ENCODE measurements at regions not wholly inside any gene's neighbourhood (a gene's known extent, or its start where the extent isn't known, plus 50 kb on each side); places are given as distances from the start of the nearest gene placed in this dataset.
"Not testable (repeated sequence)": the region's sequence is repeated elsewhere in the genome, so short reads cannot be mapped to it uniquely, and the experiment has no call there.

DNA sequence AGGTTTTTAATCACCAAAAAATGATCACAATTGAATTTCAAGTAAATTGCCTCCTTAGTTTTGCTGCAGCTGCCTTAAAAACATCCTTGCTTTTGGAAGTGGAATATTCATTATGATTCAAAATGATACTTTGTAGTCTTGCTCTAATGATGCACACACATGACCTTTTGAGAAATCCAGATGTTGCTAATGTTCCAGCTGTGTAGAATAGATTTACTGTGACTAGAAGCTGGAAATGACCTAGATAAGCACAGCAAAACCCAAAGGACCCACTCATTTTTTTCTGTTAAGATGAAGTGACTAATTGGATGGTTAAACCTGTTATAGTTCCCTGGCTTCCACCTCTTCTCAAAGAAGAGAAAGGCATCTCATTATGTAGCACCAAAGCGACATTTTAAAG is 64.6 kb upstream of the RALGPS2 start:
- no peaks in the 10 kb centered on the region for H3K36me3 ChIP-seq
- ATAC-seq = no peak
- TF ChIP-seq, protein P1, sequence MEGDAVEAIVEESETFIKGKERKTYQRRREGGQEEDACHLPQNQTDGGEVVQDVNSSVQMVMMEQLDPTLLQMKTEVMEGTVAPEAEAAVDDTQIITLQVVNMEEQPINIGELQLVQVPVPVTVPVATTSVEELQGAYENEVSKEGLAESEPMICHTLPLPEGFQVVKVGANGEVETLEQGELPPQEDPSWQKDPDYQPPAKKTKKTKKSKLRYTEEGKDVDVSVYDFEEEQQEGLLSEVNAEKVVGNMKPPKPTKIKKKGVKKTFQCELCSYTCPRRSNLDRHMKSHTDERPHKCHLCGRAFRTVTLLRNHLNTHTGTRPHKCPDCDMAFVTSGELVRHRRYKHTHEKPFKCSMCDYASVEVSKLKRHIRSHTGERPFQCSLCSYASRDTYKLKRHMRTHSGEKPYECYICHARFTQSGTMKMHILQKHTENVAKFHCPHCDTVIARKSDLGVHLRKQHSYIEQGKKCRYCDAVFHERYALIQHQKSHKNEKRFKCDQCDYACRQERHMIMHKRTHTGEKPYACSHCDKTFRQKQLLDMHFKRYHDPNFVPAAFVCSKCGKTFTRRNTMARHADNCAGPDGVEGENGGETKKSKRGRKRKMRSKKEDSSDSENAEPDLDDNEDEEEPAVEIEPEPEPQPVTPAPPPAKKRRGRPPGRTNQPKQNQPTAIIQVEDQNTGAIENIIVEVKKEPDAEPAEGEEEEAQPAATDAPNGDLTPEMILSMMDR (IDR thresholded peaks at IDR 0.05 in 4 of 5, conservative IDR thresholded peaks at IDR 0.05 in 1 of 5) = no peak
- no peak for TF ChIP-seq POLR2A (IDR thresholded peaks at IDR 0.05)
- no peaks in the 10 kb centered on the region for H3K4me1 ChIP-seq
- intact Hi-C loops (cut with DNase I; ENCODE audit: low total_unique reads) (no loop called here), in situ Hi-C loops (cut with MboI; ENCODE audit: low sequenced_read_pairs in 4 of 4) (no loop called here)
- no peak for DNase-seq
- no peak overlapping the region for H3K27ac ChIP-seq
- H3K4me3 ChIP-seq = no peak overlapping the region
- no peaks in the 10 kb centered on the region for H3K27me3 ChIP-seq
- H3K9me3 ChIP-seq = no peaks in the 10 kb centered on the region

DNA sequence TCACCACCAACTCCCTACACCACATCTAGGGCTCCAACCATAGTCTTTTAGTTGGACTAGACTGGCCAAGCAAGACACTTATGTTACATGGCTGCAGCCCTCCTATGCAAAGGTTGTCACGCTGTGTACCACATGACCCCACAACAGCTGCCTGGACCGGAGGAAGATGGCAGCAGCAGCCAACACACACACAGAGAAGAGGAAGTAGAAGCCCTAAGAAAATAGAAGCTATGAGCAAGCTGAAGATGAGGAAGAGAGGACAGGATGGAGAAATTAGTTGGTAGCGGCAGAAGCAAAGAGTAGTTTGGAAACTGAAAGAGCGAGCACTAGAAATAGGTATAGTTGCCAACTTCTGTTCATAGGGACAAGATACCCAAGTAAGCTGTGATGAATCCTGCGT is 60.8 kb upstream of the RALGPS2 start:
- H3K27me3 ChIP-seq = no peaks in the 10 kb centered on the region
- no peaks in the 10 kb centered on the region for H3K9me3 ChIP-seq
- in situ Hi-C loops (cut with MboI; ENCODE audit: low sequenced_read_pairs in 4 of 4) (no loop called here), intact Hi-C loops (cut with DNase I; ENCODE audit: low total_unique reads) (no loop called here)
- H3K4me3 ChIP-seq = no peak overlapping the region
- no peak for TF ChIP-seq POLR2A (IDR thresholded peaks at IDR 0.05)
- TF ChIP-seq, protein P1 (IDR thresholded peaks at IDR 0.05 in 4 of 5, conservative IDR thresholded peaks at IDR 0.05 in 1 of 5) = no peak
- no peaks in the 10 kb centered on the region for H3K36me3 ChIP-seq
- no peak overlapping the region for H3K27ac ChIP-seq
- H3K4me1 ChIP-seq = no peaks in the 10 kb centered on the region
- ATAC-seq = no peak
- DNase-seq = no peak

DNA sequence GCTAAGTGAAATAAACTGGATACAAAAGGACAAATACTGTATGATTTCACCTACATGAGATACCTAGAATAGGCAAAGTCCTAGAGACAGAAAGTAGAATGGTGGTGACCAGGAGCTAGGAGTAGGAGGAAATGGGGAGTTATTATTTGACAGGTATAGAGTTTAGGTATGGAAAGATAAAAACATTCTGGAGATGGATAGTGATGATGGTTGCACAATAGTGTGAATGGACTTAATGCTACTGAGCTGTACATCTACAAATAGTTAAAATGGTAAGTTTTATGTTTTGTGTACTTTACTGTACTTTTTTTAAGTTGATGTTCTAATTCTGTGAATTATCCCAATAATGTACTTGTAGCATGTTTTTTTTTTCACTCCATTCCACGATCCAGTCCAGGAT is 59.5 kb upstream of the RALGPS2 start:
- Histone ChIP-seq H3K27ac (no peak overlapping the region), H3K9me3 (no peaks in the 10 kb centered on the region), H3K4me3 (no peak overlapping the region), H3K27me3 (no peaks in the 10 kb centered on the region), H3K4me1 (no peaks in the 10 kb centered on the region), H3K36me3 (no peaks in the 10 kb centered on the region)
- DNase-seq (no peak), ATAC-seq (no peak)
- in situ Hi-C loops (cut with MboI; ENCODE audit: low sequenced_read_pairs in 4 of 4) = no loop called here
- intact Hi-C loops (cut with DNase I; ENCODE audit: low total_unique reads) = no loop called here
- TF ChIP-seq, protein P1 (IDR thresholded peaks at IDR 0.05 in 4 of 5, conservative IDR thresholded peaks at IDR 0.05 in 1 of 5) = no peak
- TF ChIP-seq POLR2A (IDR thresholded peaks at IDR 0.05) = no peak

DNA sequence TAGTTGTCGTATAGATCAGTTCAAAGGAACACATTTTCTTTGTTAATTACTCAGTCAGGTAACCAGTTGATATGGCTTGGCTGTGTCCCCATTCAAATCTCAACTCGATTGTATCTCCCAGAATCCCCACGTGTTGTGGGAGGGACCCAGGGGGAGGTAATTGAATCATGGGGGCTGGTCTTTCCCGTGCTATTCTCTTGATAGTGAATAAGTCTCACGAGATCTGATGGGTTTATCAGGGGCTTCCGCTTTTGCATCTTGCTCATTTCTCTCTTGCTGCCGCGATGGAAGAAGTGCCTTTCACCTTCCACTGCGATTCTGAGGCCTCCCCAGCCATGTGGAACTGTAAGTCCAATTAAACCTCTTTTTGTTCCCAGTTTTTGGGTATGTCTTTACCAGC is 58.2 kb upstream of the RALGPS2 start:
- in situ Hi-C loops (cut with MboI; ENCODE audit: low sequenced_read_pairs in 4 of 4); H3K27ac ChIP-seq; DNase-seq; intact Hi-C loops (cut with DNase I; ENCODE audit: low total_unique reads); H3K4me3 ChIP-seq; H3K27me3 ChIP-seq; H3K9me3 ChIP-seq; H3K4me1 ChIP-seq; H3K36me3 ChIP-seq; ATAC-seq: not testable (repeated sequence)

DNA sequence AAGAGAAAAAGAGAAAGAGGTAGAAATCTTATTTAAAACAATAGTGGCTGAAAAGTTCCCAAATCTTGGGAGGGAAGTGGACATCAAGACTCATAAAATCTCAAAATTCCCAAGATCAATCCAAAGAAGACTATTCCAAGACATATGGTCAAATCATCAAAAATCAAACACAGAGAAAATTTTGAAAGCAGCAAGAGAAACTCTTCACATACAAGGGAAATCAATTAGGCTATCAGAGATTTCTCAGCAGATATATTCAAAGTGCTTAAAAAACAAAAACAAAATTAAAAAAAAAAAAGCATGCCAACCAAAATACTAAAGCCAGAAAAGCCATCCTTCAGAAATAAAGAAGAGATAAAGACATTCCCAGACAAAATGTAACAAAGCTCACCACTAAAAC is 52.6 kb upstream of the RALGPS2 start:
- intact Hi-C loops (cut with DNase I; ENCODE audit: low total_unique reads) = no loop called here

GRCh38 chr1:178674559-178674958 is 50.5 kb upstream of the RALGPS2 start:
- DNase-seq; in situ Hi-C loops (cut with MboI; ENCODE audit: low sequenced_read_pairs in 4 of 4); ATAC-seq; H3K27ac ChIP-seq; H3K4me1 ChIP-seq; intact Hi-C loops (cut with DNase I; ENCODE audit: low total_unique reads); H3K9me3 ChIP-seq; H3K27me3 ChIP-seq; H3K4me3 ChIP-seq; H3K36me3 ChIP-seq: not testable (repeated sequence)

More for the DNA sequence above, 52.6 kb upstream of the RALGPS2 start:
- TF ChIP-seq, protein P1 (IDR thresholded peaks at IDR 0.05 in 4 of 5, conservative IDR thresholded peaks at IDR 0.05 in 1 of 5) = no peak
- no peak for TF ChIP-seq POLR2A (IDR thresholded peaks at IDR 0.05)
- ATAC-seq (no peak), DNase-seq (no peak)
- H3K27ac ChIP-seq = no peak overlapping the region
- no peaks in the 10 kb centered on the region for H3K36me3 ChIP-seq
- no peaks in the 10 kb centered on the region for H3K4me1 ChIP-seq
- no peaks in the 10 kb centered on the region for H3K9me3 ChIP-seq
- H3K27me3 ChIP-seq = no peaks in the 10 kb centered on the region
- H3K4me3 ChIP-seq = no peak overlapping the region
- in situ Hi-C loops (cut with MboI; ENCODE audit: low sequenced_read_pairs in 4 of 4) = no loop called here

Measured in gastrocnemius medialis (tissue), 4 donors.